ENCODE measurements at regions not wholly inside any gene's neighbourhood (a gene's known extent, or its start where the extent isn't known, plus 50 kb on each side); places are given as distances from the start of the nearest gene placed in this dataset.
"Not testable (repeated sequence)": the region's sequence is repeated elsewhere in the genome, so short reads cannot be mapped to it uniquely, and the experiment has no call there.

DNA sequence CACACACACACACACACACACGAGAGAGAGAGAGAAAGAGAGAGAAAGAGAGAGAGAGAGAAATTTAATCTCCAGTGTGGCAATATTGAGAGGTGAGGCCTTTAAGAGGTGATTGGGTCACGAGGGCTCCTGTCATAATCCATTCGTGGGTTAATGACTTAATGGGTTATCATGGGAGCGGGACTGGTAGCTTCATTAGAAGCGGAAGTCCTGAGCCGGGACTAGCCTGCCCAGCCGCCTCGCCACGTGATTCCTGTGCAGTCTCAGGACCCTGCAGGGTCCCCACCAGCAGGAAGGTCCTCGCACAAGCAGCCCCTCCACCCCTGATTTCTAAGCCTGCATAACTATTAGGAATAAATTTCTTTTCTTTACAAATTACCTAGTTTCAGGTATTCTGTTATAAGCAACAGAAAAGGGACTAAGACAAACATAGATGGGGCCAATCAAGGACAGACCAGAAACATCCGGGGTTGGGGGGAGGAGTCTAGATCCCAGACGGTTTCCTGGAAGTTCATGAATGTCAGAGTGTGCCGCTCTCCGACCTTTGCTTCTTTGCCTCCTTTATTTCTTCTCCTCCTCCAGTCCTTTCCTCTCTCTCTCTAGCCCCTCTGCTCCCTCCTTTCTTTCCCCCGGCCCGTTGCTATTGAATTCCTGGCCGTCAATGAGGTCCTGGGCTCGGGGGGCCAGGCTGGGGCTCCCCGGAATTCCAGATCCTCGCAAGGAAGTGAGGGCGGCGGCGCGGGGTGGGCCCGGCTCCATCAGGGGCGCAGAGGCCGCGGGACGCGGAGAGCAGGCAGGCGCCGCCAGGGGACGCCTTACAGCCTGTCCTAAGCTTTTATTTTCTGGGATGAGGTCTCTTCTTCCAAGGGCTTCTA lies 146.8 kb downstream of the CYP26A1 start:
- Histone ChIP-seq H3K36me3 (ENCODE audit: control insufficient read depth, insufficient read depth, low read length) (no peaks in the 10 kb centered on the region), H3K4me1 (ENCODE audit: control insufficient read depth, insufficient read depth, low read length) (no peaks in the 10 kb centered on the region), H3K27ac (ENCODE audit: low read length) (peak overlapping the region; percentile 64), H3K9me3 (ENCODE audit: control insufficient read depth, low read depth, low read length) (peaks cover 3% of the 10 kb centered on the region), H3K27me3 (ENCODE audit: control insufficient read depth, insufficient read depth, low read length) (no peaks in the 10 kb centered on the region), H3K4me3 (ENCODE audit: low read length) (no peak overlapping the region)
- DNase-seq, result peak; percentile 57 to 82
- WGBS (ENCODE audit: insufficient coverage, low lambda C conversion rate), result 60% methylated on average over 1 of the region's 33 CpGs

DNA sequence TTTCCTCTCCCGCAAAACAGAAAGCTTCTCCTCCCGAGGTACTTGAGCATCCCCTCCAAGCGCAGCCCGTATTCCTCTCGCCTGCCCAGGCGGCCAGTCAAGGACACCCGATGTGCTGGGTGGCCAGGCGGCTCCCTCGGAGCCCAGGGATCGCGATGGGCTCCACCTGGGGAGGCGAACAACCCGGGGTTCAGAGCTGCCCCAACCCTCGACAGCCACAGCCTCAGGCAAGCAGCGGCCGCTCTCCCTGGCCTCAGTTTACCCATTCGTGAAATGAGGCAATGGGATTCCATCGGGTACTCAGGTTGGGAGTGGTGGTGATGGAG lies 147.4 kb downstream of the CYP26A1 start:
- Histone ChIP-seq H3K36me3 (ENCODE audit: control insufficient read depth, insufficient read depth, low read length) (no peaks in the 10 kb centered on the region), H3K27me3 (ENCODE audit: control insufficient read depth, insufficient read depth, low read length) (no peaks in the 10 kb centered on the region), H3K4me1 (ENCODE audit: control insufficient read depth, insufficient read depth, low read length) (peaks cover 5% of the 10 kb centered on the region), H3K9me3 (ENCODE audit: control insufficient read depth, low read depth, low read length) (peaks cover 3% of the 10 kb centered on the region), H3K27ac (ENCODE audit: low read length) (no peak overlapping the region), H3K4me3 (ENCODE audit: low read length) (no peak overlapping the region)
- DNase-seq, result no peak
- no CpG with 5 or more reads among the region's 18 CpGs for WGBS (ENCODE audit: insufficient coverage, low lambda C conversion rate)

DNA sequence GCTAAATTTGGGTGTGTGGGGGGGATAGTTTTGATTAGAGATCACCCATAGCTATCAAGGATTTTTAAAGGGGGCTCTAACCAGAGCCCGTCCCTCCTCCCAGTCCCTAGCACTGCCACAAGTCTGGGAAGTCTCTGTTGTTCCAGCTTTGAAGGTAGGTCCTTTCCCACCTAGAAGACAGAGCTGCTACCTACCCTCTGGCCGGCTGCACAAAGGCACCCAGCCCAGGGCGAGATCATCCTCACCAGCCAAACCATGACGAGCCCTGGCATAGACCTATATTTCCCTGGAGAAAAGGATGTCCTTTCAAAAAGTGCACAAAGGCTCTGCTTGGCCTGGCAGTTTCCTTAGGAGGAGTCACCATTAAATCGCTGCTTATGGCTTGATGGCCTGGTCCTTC lies 147.8 kb downstream of the CYP26A1 start:
- WGBS (ENCODE audit: insufficient coverage, low lambda C conversion rate), result no CpG with 5 or more reads among the region's 5 CpGs

DNA sequence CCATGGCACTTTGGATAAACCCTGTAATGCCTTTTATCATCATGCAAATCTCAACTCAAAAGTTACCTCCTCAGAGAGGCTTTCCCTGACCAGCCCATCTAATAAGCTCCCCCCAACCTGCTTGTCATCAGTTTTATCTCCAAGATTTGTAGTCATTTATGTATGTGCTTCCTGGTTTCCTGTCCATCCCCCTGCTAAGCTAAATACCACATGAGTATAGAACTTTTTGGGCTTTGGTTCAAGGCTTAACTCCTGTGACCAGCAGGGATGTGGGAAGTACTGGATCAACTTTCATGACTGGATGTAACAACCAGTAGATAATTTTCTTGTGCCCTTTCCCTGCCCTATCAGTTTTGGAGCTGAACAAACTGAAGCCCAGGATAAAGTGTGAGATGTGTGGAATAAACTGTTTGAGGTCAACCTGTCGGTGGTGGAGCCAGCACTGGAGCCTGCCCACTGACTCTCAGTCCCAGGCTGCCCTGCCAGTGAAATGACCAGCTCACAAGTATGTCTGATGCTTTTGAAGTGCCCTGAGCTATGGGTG lies 148.6 kb downstream of the CYP26A1 start:
- Histone ChIP-seq H3K27ac (ENCODE audit: low read length) (no peak overlapping the region), H3K9me3 (ENCODE audit: control insufficient read depth, low read depth, low read length) (peaks cover 3% of the 10 kb centered on the region), H3K4me1 (ENCODE audit: control insufficient read depth, insufficient read depth, low read length) (peaks cover 9% of the 10 kb centered on the region), H3K4me3 (ENCODE audit: low read length) (no peak overlapping the region), H3K27me3 (ENCODE audit: control insufficient read depth, insufficient read depth, low read length) (no peaks in the 10 kb centered on the region), H3K36me3 (ENCODE audit: control insufficient read depth, insufficient read depth, low read length) (no peaks in the 10 kb centered on the region)
- no CpG with 5 or more reads among the region's 1 CpG for WGBS (ENCODE audit: insufficient coverage, low lambda C conversion rate)
- DNase-seq, result no peak

More for the DNA sequence above, 147.8 kb downstream of the CYP26A1 start:
- no peak for DNase-seq
- Histone ChIP-seq H3K4me1 (ENCODE audit: control insufficient read depth, insufficient read depth, low read length) (peaks cover 9% of the 10 kb centered on the region), H3K4me3 (ENCODE audit: low read length) (no peak overlapping the region), H3K27ac (ENCODE audit: low read length) (no peak overlapping the region), H3K27me3 (ENCODE audit: control insufficient read depth, insufficient read depth, low read length) (no peaks in the 10 kb centered on the region), H3K9me3 (ENCODE audit: control insufficient read depth, low read depth, low read length) (peaks cover 3% of the 10 kb centered on the region), H3K36me3 (ENCODE audit: control insufficient read depth, insufficient read depth, low read length) (no peaks in the 10 kb centered on the region)

DNA sequence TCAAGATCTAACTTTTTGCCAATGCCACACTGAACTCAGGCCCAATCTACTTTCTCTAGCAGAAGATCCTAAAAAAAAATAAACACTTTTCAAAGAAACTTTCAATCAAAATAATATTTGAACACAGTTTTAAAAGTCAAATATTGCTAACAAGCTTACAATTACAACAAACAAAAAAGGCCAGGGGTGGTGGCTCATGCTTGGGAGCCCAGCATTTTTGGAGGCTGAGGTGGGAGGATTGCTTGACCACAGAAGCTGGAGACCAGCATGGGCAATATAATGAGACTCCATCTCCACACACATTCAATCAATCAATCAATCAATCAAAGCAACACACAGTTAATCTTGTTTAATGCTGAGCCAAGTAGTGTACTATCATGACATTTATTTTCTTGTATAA lies 149.2 kb downstream of the CYP26A1 start:
- no peaks in the 10 kb centered on the region for H3K36me3 ChIP-seq (ENCODE audit: control insufficient read depth, insufficient read depth, low read length)

GRCh38 chr10:93223336-93223735 lies 149.6 kb downstream of the CYP26A1 start:
- H3K36me3 ChIP-seq (ENCODE audit: control insufficient read depth, insufficient read depth, low read length), result no peaks in the 10 kb centered on the region
- no peaks in the 10 kb centered on the region for H3K27me3 ChIP-seq (ENCODE audit: control insufficient read depth, insufficient read depth, low read length)
- no peak for DNase-seq
- H3K9me3 ChIP-seq (ENCODE audit: control insufficient read depth, low read depth, low read length), result peaks cover 3% of the 10 kb centered on the region
- H3K4me3 ChIP-seq (ENCODE audit: low read length), result no peak overlapping the region
- no CpG with 5 or more reads among the region's 3 CpGs for WGBS (ENCODE audit: insufficient coverage, low lambda C conversion rate)
- H3K4me1 ChIP-seq (ENCODE audit: control insufficient read depth, insufficient read depth, low read length), result peaks cover 9% of the 10 kb centered on the region
- H3K27ac ChIP-seq (ENCODE audit: low read length), result no peak overlapping the region

More for the DNA sequence above, 149.2 kb downstream of the CYP26A1 start:
- Histone ChIP-seq H3K9me3 (ENCODE audit: control insufficient read depth, low read depth, low read length) (peaks cover 3% of the 10 kb centered on the region), H3K4me1 (ENCODE audit: control insufficient read depth, insufficient read depth, low read length) (peaks cover 9% of the 10 kb centered on the region), H3K4me3 (ENCODE audit: low read length) (no peak overlapping the region), H3K27ac (ENCODE audit: low read length) (no peak overlapping the region), H3K27me3 (ENCODE audit: control insufficient read depth, insufficient read depth, low read length) (no peaks in the 10 kb centered on the region)
- DNase-seq, result no peak

DNA sequence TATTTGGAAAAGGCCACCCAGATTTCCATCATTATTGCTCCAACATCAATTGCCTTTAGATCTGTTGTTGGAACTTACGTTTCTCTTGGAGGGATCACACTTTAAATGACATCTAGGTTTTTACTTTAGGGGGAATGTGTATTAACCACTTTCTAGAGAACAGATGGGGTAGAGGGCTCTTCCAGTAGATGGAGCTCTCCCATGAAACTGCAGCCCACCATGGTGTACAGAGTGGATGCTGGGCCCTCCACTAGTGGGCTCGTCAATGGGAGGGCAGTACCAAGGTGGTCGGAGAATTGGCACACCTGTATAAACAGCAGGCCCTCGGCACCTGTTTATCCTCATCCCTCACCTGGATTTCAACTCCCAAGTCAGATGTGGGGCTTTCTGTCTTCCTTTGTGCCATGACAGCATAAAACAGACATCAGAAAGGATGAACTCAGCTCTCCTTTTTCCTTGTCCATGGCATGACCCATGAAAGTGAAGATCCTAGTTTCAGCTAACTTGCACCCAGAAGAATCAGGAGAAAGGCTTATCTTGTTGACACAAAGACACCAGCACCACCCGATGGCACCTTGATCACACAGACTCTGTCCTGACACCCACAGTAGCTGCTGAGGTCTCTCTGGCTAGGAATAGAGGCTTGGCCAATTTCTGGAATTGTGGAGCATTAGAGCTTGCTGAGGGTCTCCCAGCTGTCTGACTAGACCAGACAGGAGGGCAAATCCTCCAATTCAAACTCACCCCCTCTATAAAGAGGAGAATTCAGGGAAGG lies 150.5 kb downstream of the CYP26A1 start:
- DNase-seq, result peak in 1 of 2 donors; percentile 22
- H3K27me3 ChIP-seq (ENCODE audit: control insufficient read depth, insufficient read depth, low read length), result no peaks in the 10 kb centered on the region
- peaks cover 3% of the 10 kb centered on the region for H3K9me3 ChIP-seq (ENCODE audit: control insufficient read depth, low read depth, low read length)
- peaks cover 9% of the 10 kb centered on the region for H3K4me1 ChIP-seq (ENCODE audit: control insufficient read depth, insufficient read depth, low read length)
- no peak overlapping the region for H3K27ac ChIP-seq (ENCODE audit: low read length)
- no peaks in the 10 kb centered on the region for H3K36me3 ChIP-seq (ENCODE audit: control insufficient read depth, insufficient read depth, low read length)
- WGBS (ENCODE audit: insufficient coverage, low lambda C conversion rate), result no CpG with 5 or more reads among the region's 5 CpGs
- H3K4me3 ChIP-seq (ENCODE audit: low read length), result no peak overlapping the region

DNA sequence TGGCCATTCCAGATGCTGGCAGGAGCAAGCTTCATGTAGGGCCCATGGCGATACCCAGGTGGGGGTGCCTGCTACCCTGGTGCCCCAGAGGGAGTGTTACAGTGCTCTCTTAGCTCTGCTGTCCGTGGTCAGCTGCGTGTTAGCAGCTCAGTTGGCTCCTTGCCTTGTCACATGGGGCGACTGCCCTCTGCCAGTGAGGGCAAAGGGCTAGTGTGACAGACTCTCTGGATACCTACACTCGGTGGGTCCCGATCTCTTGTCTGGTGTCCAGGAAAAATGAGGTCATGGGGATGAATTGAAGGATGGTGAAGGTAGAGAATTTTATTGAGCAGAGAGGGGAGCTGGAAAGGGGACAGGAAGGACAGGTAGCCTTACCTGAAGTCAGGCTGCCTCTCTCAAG lies 152.2 kb downstream of the CYP26A1 start:
- WGBS (ENCODE audit: insufficient coverage, low lambda C conversion rate), result no CpG with 5 or more reads among the region's 6 CpGs
- H3K27ac ChIP-seq (ENCODE audit: low read length), result no peak overlapping the region
- H3K9me3 ChIP-seq (ENCODE audit: control insufficient read depth, low read depth, low read length), result peaks cover 3% of the 10 kb centered on the region
- DNase-seq, result peak; percentile 47 to 64
- no peak overlapping the region for H3K4me3 ChIP-seq (ENCODE audit: low read length)
- no peaks in the 10 kb centered on the region for H3K27me3 ChIP-seq (ENCODE audit: control insufficient read depth, insufficient read depth, low read length)
- H3K36me3 ChIP-seq (ENCODE audit: control insufficient read depth, insufficient read depth, low read length), result no peaks in the 10 kb centered on the region
- H3K4me1 ChIP-seq (ENCODE audit: control insufficient read depth, insufficient read depth, low read length), result peaks cover 9% of the 10 kb centered on the region

GRCh38 chr10:93226619-93227018 lies 152.9 kb downstream of the CYP26A1 start:
- peaks cover 9% of the 10 kb centered on the region for H3K4me1 ChIP-seq (ENCODE audit: control insufficient read depth, insufficient read depth, low read length)
- no peak for DNase-seq
- WGBS (ENCODE audit: insufficient coverage, low lambda C conversion rate), result no CpG with 5 or more reads among the region's 2 CpGs
- no peak overlapping the region for H3K27ac ChIP-seq (ENCODE audit: low read length)
- no peaks in the 10 kb centered on the region for H3K9me3 ChIP-seq (ENCODE audit: control insufficient read depth, low read depth, low read length)
- no peaks in the 10 kb centered on the region for H3K36me3 ChIP-seq (ENCODE audit: control insufficient read depth, insufficient read depth, low read length)
- H3K27me3 ChIP-seq (ENCODE audit: control insufficient read depth, insufficient read depth, low read length), result no peaks in the 10 kb centered on the region
- H3K4me3 ChIP-seq (ENCODE audit: low read length), result no peak overlapping the region

DNA sequence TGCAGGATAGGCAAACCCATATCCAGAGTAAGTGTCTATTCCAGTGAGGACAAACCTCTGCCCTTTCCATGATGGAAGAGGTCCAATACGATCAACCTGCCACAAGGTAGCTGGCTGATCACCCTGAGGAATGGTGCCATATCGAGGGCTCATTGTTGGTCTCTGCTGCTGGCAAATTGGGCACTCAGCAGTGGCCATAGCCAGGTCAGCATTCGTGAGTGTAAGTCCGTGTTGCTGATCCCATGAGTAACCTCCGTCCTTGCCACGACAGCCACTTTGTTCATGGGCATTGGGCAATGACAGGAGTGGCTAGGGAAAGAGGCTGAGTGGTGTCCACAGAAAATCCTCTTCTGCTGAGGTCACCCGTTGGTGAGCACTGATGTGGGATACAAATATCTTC lies 156.9 kb downstream of the CYP26A1 start:
- H3K4me3 ChIP-seq (ENCODE audit: low read length); DNase-seq; H3K36me3 ChIP-seq (ENCODE audit: control insufficient read depth, insufficient read depth, low read length); H3K27ac ChIP-seq (ENCODE audit: low read length); H3K9me3 ChIP-seq (ENCODE audit: control insufficient read depth, low read depth, low read length); H3K27me3 ChIP-seq (ENCODE audit: control insufficient read depth, insufficient read depth, low read length): not testable (repeated sequence)
- no CpG with 5 or more reads among the region's 7 CpGs for WGBS (ENCODE audit: insufficient coverage, low lambda C conversion rate)
- H3K4me1 ChIP-seq (ENCODE audit: control insufficient read depth, insufficient read depth, low read length), result peaks cover 12% of the 10 kb centered on the region

Data from large intestine (tissue), 3 donors.